BLaER1 treated with 17β-estradiol and CSF1 and Interleukin-3, amounts not matched to agents 10 nM and 100 nM (cell line): ENCODE measurements at regions not wholly inside any gene's neighbourhood (a gene's known extent, or its start where the extent isn't known, plus 50 kb on each side); places are given as distances from the start of the nearest gene placed in this dataset.

Source experiments
- H3K27ac ChIP-seq, 11 experiments: shearing (Covaris generic); formaldehyde crosslinking; 2 replicates each; pipeline ENCODE4 v1.8.1; 2022
- H3K27me3 ChIP-seq, 11 experiments: shearing (Covaris generic); formaldehyde crosslinking; 2 replicates each; pipeline ENCODE4 v1.8.1; 2022
- H3K36me3 ChIP-seq, 11 experiments: shearing (Covaris generic); formaldehyde crosslinking; 2 replicates each; pipeline ENCODE4 v1.8.1; 2022
- H3K4me1 ChIP-seq, 10 experiments: shearing (Covaris generic); formaldehyde crosslinking; 2 replicates each; pipeline ENCODE4 v1.8.1; 2022
- H3K4me2 ChIP-seq, 11 experiments: shearing (Covaris generic); formaldehyde crosslinking; 2 replicates each; pipeline ENCODE4 v1.8.1; 2022
- H3K4me3 ChIP-seq, 10 experiments: shearing (Covaris generic); formaldehyde crosslinking; 2 replicates each; pipeline ENCODE4 v1.8.1; 2022
- H3K9ac ChIP-seq, 11 experiments: shearing (Covaris generic); formaldehyde crosslinking; 2 replicates each; pipeline ENCODE4 v1.8.1; 2022
- H3K9me3 ChIP-seq, 11 experiments: shearing (Covaris generic); formaldehyde crosslinking; replicated peaks in 1 of 11; 2 replicates each; pipeline ENCODE4 v1.8.1; 2022
- H4K20me1 ChIP-seq, 11 experiments: shearing (Covaris generic); formaldehyde crosslinking; 2 replicates each; pipeline ENCODE4 v1.8.1; 2022
- Cebpa-rat ChIP-seq, 11 experiments: shearing (Covaris generic); IDR thresholded peaks; 2 replicates each; pipeline ENCODE4 v1.8.1; 2022

GRCh38 chr1:212495766-212496494 lies 63.2 kb downstream of the NENF start:
- H3K27ac ChIP-seq = peak overlapping the region in 3 of 11 experiments; percentile 19 to 59 (median 49); a peak in 4 of 22 replicates
- no peak for TF ChIP-seq Cebpa-rat (IDR thresholded peaks at IDR 0.05)

GRCh38 chr1:212496682-212497081 lies 64.0 kb downstream of the NENF start:
- Histone ChIP-seq H3K4me2 (peak overlapping the region in 2 of 11 experiments; percentile 64 to 75; a peak in 4 of 22 replicates), H4K20me1 (no peaks in the 10 kb centered on the region), H3K27ac (peak overlapping the region in 2 of 11 experiments; percentile 59 to 70; a peak in 4 of 22 replicates), H3K27me3 (no peaks in the 10 kb centered on the region), H3K4me3 (no peak overlapping the region), H3K36me3 (no peaks in the 10 kb centered on the region), H3K4me1 (peaks cover 8 to 74% (median 15%) of the 10 kb centered on the region in 10 experiments), H3K9me3 (peaks cover 0 to 7% (median 0%) of the 10 kb centered on the region in 11 experiments; a peak in 2 of 22 replicates), H3K9ac (no peak overlapping the region)
- TF ChIP-seq Cebpa-rat (IDR thresholded peaks at IDR 0.05) = no peak

More at GRCh38 chr1:212495766-212496494, 63.2 kb downstream of the NENF start:
- H3K4me3 ChIP-seq = no peak overlapping the region
- no peaks in the 10 kb centered on the region for H3K27me3 ChIP-seq
- peaks cover 15 to 82% (median 22%) of the 10 kb centered on the region in 10 experiments for H3K4me1 ChIP-seq
- peak overlapping the region in 2 of 11 experiments; percentile 25 to 34; a peak in 3 of 22 replicates for H3K9ac ChIP-seq
- H3K4me2 ChIP-seq = peak overlapping the region in 2 of 11 experiments; percentile 58 to 64; a peak in 4 of 22 replicates
- H3K36me3 ChIP-seq = no peaks in the 10 kb centered on the region
- no peaks in the 10 kb centered on the region for H4K20me1 ChIP-seq
- H3K9me3 ChIP-seq = no peaks in the 10 kb centered on the region

- Histone ChIP-seq H3K27ac (peak overlapping the region in 3 of 11 experiments; percentile 22 to 70 (median 69); a peak in 3 of 22 replicates), H3K4me2 (peak overlapping the region in 3 of 11 experiments; percentile 43 to 76 (median 75); a peak in 6 of 22 replicates), H3K27me3 (no peaks in the 10 kb centered on the region), H3K4me3 (no peak overlapping the region), H3K36me3 (no peaks in the 10 kb centered on the region), H3K9ac (peak overlapping the region in 1 of 11 experiments; percentile 38; a peak in 2 of 22 replicates), H3K9me3 (peaks cover 0 to 12% (median 0%) of the 10 kb centered on the region in 11 experiments; a peak in 2 of 22 replicates), H3K4me1 (peaks cover 7 to 70% (median 10%) of the 10 kb centered on the region in 10 experiments; a peak in 19 of 20 replicates), H4K20me1 (no peaks in the 10 kb centered on the region)
- TF ChIP-seq Cebpa-rat (IDR thresholded peaks at IDR 0.05) = no peak
These were observed 64.8 kb downstream of the NENF start for GRCh38 chr1:212497553-212497952.

- H4K20me1 ChIP-seq = no peaks in the 10 kb centered on the region
- peak overlapping the region in 3 of 11 experiments; percentile 31 to 70 (median 69); a peak in 5 of 22 replicates for H3K27ac ChIP-seq
- peaks cover 0 to 12% (median 0%) of the 10 kb centered on the region in 11 experiments; a peak in 2 of 22 replicates for H3K9me3 ChIP-seq
- no peak overlapping the region for H3K4me3 ChIP-seq
- H3K4me1 ChIP-seq = peaks cover 7 to 69% (median 10%) of the 10 kb centered on the region in 10 experiments; a peak in 19 of 20 replicates
- H3K36me3 ChIP-seq = no peaks in the 10 kb centered on the region
- no peaks in the 10 kb centered on the region for H3K27me3 ChIP-seq
- peak in 1 of 11 experiments; percentile 46; a peak in 1 of 22 replicates for TF ChIP-seq Cebpa-rat (IDR thresholded peaks at IDR 0.05)
- peak overlapping the region in 2 of 11 experiments; percentile 48 to 57; a peak in 3 of 22 replicates for H3K9ac ChIP-seq
- peak overlapping the region; percentile 4 to 76 (median 37); a peak in 17 of 22 replicates for H3K4me2 ChIP-seq
These were observed 65.7 kb downstream of the NENF start for GRCh38 chr1:212498283-212499040.

- Histone ChIP-seq H4K20me1 (no peaks in the 10 kb centered on the region), H3K36me3 (no peaks in the 10 kb centered on the region), H3K27me3 (no peaks in the 10 kb centered on the region), H3K9me3 (peaks cover 0 to 12% (median 0%) of the 10 kb centered on the region in 11 experiments; a peak in 2 of 22 replicates), H3K9ac (no peak overlapping the region), H3K27ac (no peak overlapping the region), H3K4me2 (no peak overlapping the region), H3K4me3 (no peak overlapping the region), H3K4me1 (peaks cover 7 to 58% (median 10%) of the 10 kb centered on the region in 10 experiments; a peak in 19 of 20 replicates)
- no peak for TF ChIP-seq Cebpa-rat (IDR thresholded peaks at IDR 0.05)
These were observed 67.6 kb downstream of the NENF start for GRCh38 chr1:212500351-212500750.

GRCh38 chr1:212500983-212501382 lies 68.3 kb downstream of the NENF start:
- no peak overlapping the region for H3K27ac ChIP-seq
- no peaks in the 10 kb centered on the region for H3K27me3 ChIP-seq
- H3K9ac ChIP-seq = no peak overlapping the region
- H3K36me3 ChIP-seq = no peaks in the 10 kb centered on the region
- no peaks in the 10 kb centered on the region for H4K20me1 ChIP-seq
- no peak for TF ChIP-seq Cebpa-rat (IDR thresholded peaks at IDR 0.05)
- H3K4me1 ChIP-seq = peaks cover 7 to 51% (median 10%) of the 10 kb centered on the region in 10 experiments; a peak in 19 of 20 replicates
- no peak overlapping the region for H3K4me2 ChIP-seq
- peaks cover 0 to 12% (median 0%) of the 10 kb centered on the region in 11 experiments; a peak in 2 of 22 replicates for H3K9me3 ChIP-seq
- no peak overlapping the region for H3K4me3 ChIP-seq

- H4K20me1 ChIP-seq = no peaks in the 10 kb centered on the region
- no peak overlapping the region for H3K4me3 ChIP-seq
- H3K36me3 ChIP-seq = no peaks in the 10 kb centered on the region
- H3K27ac ChIP-seq = no peak overlapping the region
- no peaks in the 10 kb centered on the region for H3K27me3 ChIP-seq
- peaks cover 0 to 12% (median 0%) of the 10 kb centered on the region in 11 experiments; a peak in 2 of 22 replicates for H3K9me3 ChIP-seq
- no peak overlapping the region for H3K9ac ChIP-seq
- peaks cover under 1 to 25% (median under 1%) of the 10 kb centered on the region in 10 experiments; a peak in 15 of 20 replicates for H3K4me1 ChIP-seq
- no peak overlapping the region for H3K4me2 ChIP-seq
- TF ChIP-seq Cebpa-rat (IDR thresholded peaks at IDR 0.05) = no peak
These were observed 71.0 kb downstream of the NENF start for GRCh38 chr1:212503714-212504113.

GRCh38 chr1:212504171-212504803 lies 71.6 kb downstream of the NENF start:
- no peak overlapping the region for H3K27ac ChIP-seq
- H3K9ac ChIP-seq = no peak overlapping the region
- H4K20me1 ChIP-seq = no peaks in the 10 kb centered on the region
- no peaks in the 10 kb centered on the region for H3K27me3 ChIP-seq
- H3K4me3 ChIP-seq = no peak overlapping the region
- peaks cover 0 to 20% (median 0%) of the 10 kb centered on the region in 10 experiments; a peak in 6 of 20 replicates for H3K4me1 ChIP-seq
- TF ChIP-seq Cebpa-rat (IDR thresholded peaks at IDR 0.05) = no peak
- H3K36me3 ChIP-seq = no peaks in the 10 kb centered on the region
- H3K4me2 ChIP-seq = no peak overlapping the region
- peaks cover 0 to 12% (median 0%) of the 10 kb centered on the region in 11 experiments; a peak in 2 of 22 replicates for H3K9me3 ChIP-seq
